Stimulated activated CD8-positive, alpha-beta memory T cell treated with anti-CD3 and anti-CD28 coated beads, Interleukin-4, amount 100 ng/mL, for 24 hours (primary cell): ENCODE measurements at regions not wholly inside any gene's neighbourhood (a gene's known extent, or its start where the extent isn't known, plus 50 kb on each side); places are given as distances from the start of the nearest gene placed in this dataset.

Source experiments
- DNase-seq: peaks from one replicate; pipeline ENCODE4 v3.0.0-alpha.2; 2020; ENCODE audit warnings: low read depth

- no peak for DNase-seq
These were observed 652.6 kb upstream of the KLF4 start for GRCh38 chr9:108142142-108142503.

- DNase-seq, result no peak
These were observed 650.3 kb upstream of the KLF4 start for GRCh38 chr9:108139900-108140299.

- DNase-seq, result no peak
These were observed 648.9 kb upstream of the KLF4 start for GRCh38 chr9:108138516-108138915.

- DNase-seq, result no peak
These were observed 647.1 kb upstream of the KLF4 start for GRCh38 chr9:108136656-108137055.

GRCh38 chr9:108134486-108135128 is 645.0 kb upstream of the KLF4 start:
- DNase-seq, result no peak

- no peak for DNase-seq
These were observed 644.1 kb upstream of the KLF4 start for GRCh38 chr9:108133680-108134079.

- DNase-seq, result no peak
These were observed 643.5 kb upstream of the KLF4 start for GRCh38 chr9:108133101-108133500.

GRCh38 chr9:108130905-108131304 is 641.3 kb upstream of the KLF4 start:
- DNase-seq, result no peak

GRCh38 chr9:108125625-108126024 is 636.1 kb upstream of the KLF4 start:
- no peak for DNase-seq

- no peak for DNase-seq
These were observed 630.1 kb upstream of the KLF4 start for GRCh38 chr9:108119530-108120113.

GRCh38 chr9:108117795-108118194 is 628.2 kb upstream of the KLF4 start:
- no peak for DNase-seq

- DNase-seq, result no peak
These were observed 627.7 kb upstream of the KLF4 start for GRCh38 chr9:108117306-108117705.

- no peak for DNase-seq
These were observed 624.0 kb upstream of the KLF4 start for GRCh38 chr9:108113596-108113995.

- no peak for DNase-seq
These were observed 620.5 kb upstream of the KLF4 start for GRCh38 chr9:108109927-108110690.

GRCh38 chr9:108108852-108109448 is 619.4 kb upstream of the KLF4 start:
- no peak for DNase-seq

- DNase-seq, result no peak
These were observed 618.8 kb upstream of the KLF4 start for GRCh38 chr9:108108280-108108851.

GRCh38 chr9:108105885-108106284 is 616.3 kb upstream of the KLF4 start:
- DNase-seq, result no peak

GRCh38 chr9:108104991-108105390 is 615.4 kb upstream of the KLF4 start:
- DNase-seq, result no peak

GRCh38 chr9:108103046-108103693 is 613.6 kb upstream of the KLF4 start:
- DNase-seq, result no peak

GRCh38 chr9:108101410-108101809 is 611.8 kb upstream of the KLF4 start:
- no peak for DNase-seq

- DNase-seq, result no peak
These were observed 611.0 kb upstream of the KLF4 start for GRCh38 chr9:108100571-108100970.

GRCh38 chr9:108099854-108100253 is 610.3 kb upstream of the KLF4 start:
- no peak for DNase-seq
